Kidney epithelial cell (primary cell): ENCODE measurements at regions not wholly inside any gene's neighbourhood (a gene's known extent, or its start where the extent isn't known, plus 50 kb on each side); places are given as distances from the start of the nearest gene placed in this dataset.
"Not testable (repeated sequence)": the region's sequence is repeated elsewhere in the genome, so short reads cannot be mapped to it uniquely, and the experiment has no call there.

Experiments
- DNase-seq: peaks from one replicate; pipeline ENCODE4 v3.0.0-alpha.2; 2010; ENCODE audit warnings: low read depth
- H3K27me3 ChIP-seq: 2 replicates; pipeline ENCODE4 v1.6.0; 2011; ENCODE audit warnings: low read length; ENCODE audit not compliant: control insufficient read depth, insufficient read depth
- H3K36me3 ChIP-seq: 2 replicates; pipeline ENCODE4 v1.5.1; 2011; ENCODE audit warnings: low read length; ENCODE audit not compliant: control insufficient read depth, insufficient read depth
- H3K4me3 ChIP-seq: 2 replicates; pipeline ENCODE4 v1.5.1; 2011; ENCODE audit warnings: low read depth, mild to moderate bottlenecking, control low read depth, low read length
- CTCF ChIP-seq: IDR thresholded peaks from 2 replicates; pipeline ENCODE4 v1.5.1; 2011; ENCODE audit warnings: mild to moderate bottlenecking, moderate library complexity, low read length, control low read depth, inconsistent platforms; ENCODE audit not compliant: insufficient read depth, poor library complexity, severe bottlenecking

- no peaks in the 10 kb centered on the region for H3K27me3 ChIP-seq
- no peak for DNase-seq
- TF ChIP-seq CTCF: no peak
Observed at GRCh38 chr2:40700231-40700954, 248.5 kb upstream of the SLC8A1 start.

GRCh38 chr2:40712197-40712894, 260.5 kb upstream of the SLC8A1 start:
- not testable (repeated sequence) for DNase-seq, H3K4me3 ChIP-seq, H3K36me3 ChIP-seq, H3K27me3 ChIP-seq

More at GRCh38 chr2:40700231-40700954, 248.5 kb upstream of the SLC8A1 start:
- no peaks in the 10 kb centered on the region for H3K36me3 ChIP-seq
- H3K4me3 ChIP-seq: no peak overlapping the region

DNA sequence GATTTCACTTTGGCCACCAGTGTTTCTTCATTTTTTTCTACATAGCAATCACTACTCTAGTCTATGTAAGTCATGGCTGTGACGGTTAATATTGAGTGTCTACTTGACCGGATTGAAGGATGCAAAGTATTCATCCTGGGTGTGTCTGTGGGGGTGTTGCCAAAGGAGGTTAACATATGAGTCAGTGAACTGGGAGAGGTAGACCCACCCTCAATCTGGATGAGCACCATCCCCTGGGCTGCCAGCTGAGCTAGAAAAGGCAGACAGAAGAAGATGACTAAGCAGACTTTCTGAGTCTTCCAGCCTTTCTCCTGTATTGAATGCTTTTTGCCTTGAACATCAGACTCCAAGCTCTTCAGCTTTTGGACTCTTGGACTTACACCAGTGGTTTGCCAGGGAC, 265.0 kb upstream of the SLC8A1 start:
- no peaks in the 10 kb centered on the region for H3K27me3 ChIP-seq
- H3K4me3 ChIP-seq: no peak overlapping the region
- DNase-seq: peak; percentile 44
- H3K36me3 ChIP-seq: no peaks in the 10 kb centered on the region
- no peak for TF ChIP-seq CTCF

DNA sequence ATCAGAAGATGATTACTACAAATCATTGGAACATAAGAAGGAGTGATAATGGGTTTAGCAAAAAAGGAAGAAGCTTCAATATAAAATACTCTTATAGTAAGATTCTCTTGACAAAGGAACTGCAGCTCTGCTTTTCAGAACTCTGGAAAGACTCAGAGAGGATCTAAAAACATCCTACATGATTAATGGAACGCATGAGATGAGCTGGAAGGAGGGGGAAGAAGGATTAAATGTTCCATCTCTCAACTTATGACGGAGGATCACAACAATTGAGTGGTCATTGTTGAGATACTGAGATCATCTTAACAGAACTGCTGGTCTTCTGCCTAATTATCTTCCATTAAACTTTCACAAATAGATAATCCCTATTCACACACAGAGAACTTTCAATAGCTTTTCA, 267.5 kb upstream of the SLC8A1 start:
- H3K36me3 ChIP-seq: no peaks in the 10 kb centered on the region
- TF ChIP-seq CTCF: no peak
- DNase-seq: no peak
- no peaks in the 10 kb centered on the region for H3K27me3 ChIP-seq
- H3K4me3 ChIP-seq: no peak overlapping the region

- Histone ChIP-seq H3K4me3 (no peak overlapping the region), H3K27me3 (no peaks in the 10 kb centered on the region), H3K36me3 (no peaks in the 10 kb centered on the region)
- DNase-seq: peak; percentile 18
- TF ChIP-seq CTCF: no peak
Observed at GRCh38 chr2:40721595-40721994, 269.7 kb upstream of the SLC8A1 start.

DNA sequence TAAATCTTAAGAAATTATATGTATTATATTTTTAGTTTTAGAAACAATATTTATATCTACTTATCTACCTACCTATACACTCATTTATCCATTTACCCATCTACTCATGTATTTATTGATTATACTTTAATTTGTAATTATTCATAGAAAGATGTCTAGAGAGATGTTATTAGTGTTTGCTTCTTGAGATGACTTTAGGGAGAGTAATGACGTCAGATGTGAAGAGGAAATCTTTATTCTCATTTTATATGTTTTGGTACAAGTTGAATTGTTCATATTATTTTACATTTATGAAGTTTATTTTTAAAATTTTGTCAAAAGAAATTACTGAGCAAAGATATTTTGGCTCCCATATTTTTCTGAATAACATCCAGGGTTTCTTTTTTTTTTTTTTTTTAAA, 271.3 kb upstream of the SLC8A1 start:
- H3K36me3 ChIP-seq: no peaks in the 10 kb centered on the region
- H3K4me3 ChIP-seq: no peak overlapping the region
- no peak for DNase-seq
- no peak for TF ChIP-seq CTCF
- no peaks in the 10 kb centered on the region for H3K27me3 ChIP-seq
